ENCODE measurements at regions not wholly inside any gene's neighbourhood (a gene's known extent, or its start where the extent isn't known, plus 50 kb on each side); places are given as distances from the start of the nearest gene placed in this dataset.
"Not testable (repeated sequence)": the region's sequence is repeated elsewhere in the genome, so short reads cannot be mapped to it uniquely, and the experiment has no call there.

- H3K4me2 ChIP-seq (ENCODE audit: insufficient read depth in 1 of 2, low read depth in 2 of 2, low read length in 2 of 2); H2BK20ac ChIP-seq (ENCODE audit: low read length); H3K23ac ChIP-seq (ENCODE audit: insufficient read length); H3K18ac ChIP-seq (ENCODE audit: extremely low read depth, low read length); H3K4me1 ChIP-seq (replicated peaks in 1 of 4; ENCODE audit: control insufficient read depth in 3 of 4, insufficient read depth in 4 of 4, low read length in 3 of 4); H2BK5ac ChIP-seq (ENCODE audit: low read depth, low read length); H3K56ac ChIP-seq (replicated peaks; ENCODE audit: insufficient read length, low read depth, low read length); H3K79me2 ChIP-seq (ENCODE audit: control insufficient read depth in 1 of 2, insufficient read depth in 2 of 2, low read length in 2 of 2); CTCF ChIA-PET (ENCODE audit: partially characterized antibody); FAIRE-seq; H2AK5ac ChIP-seq (ENCODE audit: low read depth, low read length); H3K4ac ChIP-seq (replicated peaks; ENCODE audit: insufficient read length, low read depth, low read length); H4K8ac ChIP-seq (ENCODE audit: extremely low read depth, insufficient read depth, low read length); H2BK12ac ChIP-seq (ENCODE audit: low read depth, low read length); H4K91ac ChIP-seq (replicated peaks; ENCODE audit: insufficient read length, low read length); H3K79me1 ChIP-seq (ENCODE audit: low read depth, low read length); H3K14ac ChIP-seq (ENCODE audit: insufficient read length); H2BK120ac ChIP-seq (replicated peaks; ENCODE audit: low read depth, low read length); H2AFZ ChIP-seq (ENCODE audit: low read length); H3K27me3 ChIP-seq (replicated peaks in 1 of 4; ENCODE audit: control insufficient read depth in 3 of 4, extremely low read depth in 1 of 4, insufficient read depth in 3 of 4, low read length in 3 of 4); H4K20me1 ChIP-seq (replicated peaks in 1 of 2; ENCODE audit: control insufficient read depth in 1 of 2, insufficient read depth in 2 of 2, low read length in 2 of 2); H3K27ac ChIP-seq (ENCODE audit: low read depth, low read length); H3K23me2 ChIP-seq (ENCODE audit: low read depth, low read length); DNase-seq (ENCODE audit: low read depth in 1 of 2, low spot score in 2 of 2); H2BK15ac ChIP-seq (ENCODE audit: low read length); H4K5ac ChIP-seq (ENCODE audit: insufficient read length, low read depth, low read length); H3K4me3 ChIP-seq (ENCODE audit: extremely low read depth in 1 of 4, insufficient read depth in 2 of 4, low read depth in 3 of 4, low read length in 4 of 4); H3K9ac ChIP-seq (replicated peaks in 1 of 4; ENCODE audit: extremely low read depth in 1 of 4, low read depth in 3 of 4, low read length in 3 of 4); POLR2A ChIA-PET (ENCODE audit: partially characterized antibody): not testable (repeated sequence)
- 80% methylated on average over 7 of the region's 21 CpGs; no CpG with 5 or more reads in 1 of the 2 experiments for WGBS, 2 experiments (ENCODE audit: extremely low coverage in 1 of 2, insufficient coverage in 1 of 2, insufficient read length in 1 of 2, insufficient replicate concordance in 2 of 2, low coverage in 1 of 2, low lambda C conversion rate in 2 of 2, missing lambda C conversion rate in 1 of 2)
- Histone ChIP-seq H3K9me3 (ENCODE audit: insufficient read depth in 2 of 2, low read depth in 1 of 2, low read length in 1 of 2) (peaks cover 12 to 17% of the 10 kb centered on the region in 2 experiments), H3K36me3 (ENCODE audit: control insufficient read depth in 2 of 4, insufficient read depth in 4 of 4, low read length in 3 of 4) (peaks cover 0 to 11% (median 1%) of the 10 kb centered on the region in 4 experiments; a peak in 3 of 8 replicates)
Measured at GRCh38 chrX:92215011-92215410, 435.8 kb downstream of the PCDH11X start.

All from H1 (cell line).